Fibroblast of mammary gland (primary cell): ENCODE measurements at regions not wholly inside any gene's neighbourhood (a gene's known extent, or its start where the extent isn't known, plus 50 kb on each side); places are given as distances from the start of the nearest gene placed in this dataset.
A peak's percentile ranks its signal among the peaks of the same experiment; 100 is the strongest.

Source experiments
- DNase-seq: peaks from one replicate; pipeline ENCODE4 v3.0.0-alpha.2; 2010; ENCODE audit warnings: low read depth
- H3K4me3 ChIP-seq: 2 replicates; pipeline ENCODE4 v1.5.1; 2011; ENCODE audit warnings: low read depth, mild to moderate bottlenecking, low read length, moderate library complexity; ENCODE audit not compliant: control insufficient read depth
- CTCF ChIP-seq: conservative IDR thresholded peaks from 2 replicates; pipeline ENCODE4 v1.5.1; 2011; ENCODE audit warnings: low read depth, low read length, inconsistent platforms; ENCODE audit not compliant: control insufficient read depth, insufficient read depth

GRCh38 chr2:196256585-196256984 lies 85.2 kb upstream of the STK17B start:
- DNase-seq: no peak
- no peak for TF ChIP-seq CTCF
- no peak overlapping the region for H3K4me3 ChIP-seq

- no peak for TF ChIP-seq CTCF
- no peak overlapping the region for H3K4me3 ChIP-seq
- no peak for DNase-seq
Observed at GRCh38 chr2:196257086-196257485, 85.7 kb upstream of the STK17B start.

- TF ChIP-seq CTCF: no peak
- no peak for DNase-seq
- no peak overlapping the region for H3K4me3 ChIP-seq
Observed at GRCh38 chr2:196258407-196258806, 87.0 kb upstream of the STK17B start.

- peak; percentile 89 for DNase-seq
- TF ChIP-seq CTCF: no peak
- no peak overlapping the region for H3K4me3 ChIP-seq
Observed at GRCh38 chr2:196259507-196260481, 88.4 kb upstream of the STK17B start.

GRCh38 chr2:196260546-196260945 lies 89.2 kb upstream of the STK17B start:
- TF ChIP-seq CTCF: no peak
- H3K4me3 ChIP-seq: no peak overlapping the region
- no peak for DNase-seq

GRCh38 chr2:196262606-196263005 lies 91.2 kb upstream of the STK17B start:
- no peak for TF ChIP-seq CTCF

More at GRCh38 chr2:196262606-196263005, 91.2 kb upstream of the STK17B start:
- H3K4me3 ChIP-seq: no peak overlapping the region
- no peak for DNase-seq
